Keratinocyte (primary cell): ENCODE measurements at regions not wholly inside any gene's neighbourhood (a gene's known extent, or its start where the extent isn't known, plus 50 kb on each side); places are given as distances from the start of the nearest gene placed in this dataset.

Experiments
- DNase-seq: peaks from one replicate; pipeline ENCODE4 v3.0.0-alpha.2; 2011; ENCODE audit warnings: low read depth, missing footprints, low spot score
- FAIRE-seq: peaks from 2 replicates; lab custom pipeline; 2011; peaks lifted over from hg19 to GRCh38; lab: Jason Lieb, UNC
- H2AFZ ChIP-seq: 2 replicates; pipeline ENCODE4 v1.6.0; 2012; ENCODE audit warnings: low read length, control low read depth, inconsistent platforms; ENCODE audit not compliant: control insufficient read depth
- H3K27ac ChIP-seq: 2 replicates; pipeline ENCODE4 v1.5.1; 2011; ENCODE audit warnings: low read length; ENCODE audit not compliant: control insufficient read depth, insufficient read depth
- H3K27me3 ChIP-seq: 3 replicates; pipeline ENCODE4 v1.6.0; 2011; ENCODE audit warnings: low read length; ENCODE audit not compliant: control insufficient read depth, insufficient read depth; ENCODE audit errors: extremely low read depth
- H3K36me3 ChIP-seq, 2 experiments: 2 replicates in 1 of 2; 3 replicates in 1 of 2; pipeline ENCODE4 v1.5.1; 2011; ENCODE audit warnings: low read length in 2 of 2, mild to moderate bottlenecking in 1 of 2; ENCODE audit not compliant: control insufficient read depth in 2 of 2, insufficient read depth in 2 of 2; ENCODE audit errors: extremely low read depth in 1 of 2
- H3K4me1 ChIP-seq: 3 replicates; pipeline ENCODE4 v1.5.1; 2011; ENCODE audit warnings: low read length; ENCODE audit not compliant: control insufficient read depth, insufficient read depth; ENCODE audit errors: extremely low read depth
- H3K4me2 ChIP-seq: 3 replicates; pipeline ENCODE4 v1.6.0; 2011; ENCODE audit warnings: low read depth, low read length; ENCODE audit not compliant: control insufficient read depth, insufficient read depth; ENCODE audit errors: extremely low read depth
- H3K4me3 ChIP-seq, 3 experiments: fragments of 200-600 bp in 1 of 3; sonication (generic) in 1 of 3; 2 replicates in 2 of 3; 3 replicates in 1 of 3; pipeline ENCODE4 v1.5.1; 2011 to 2016; ENCODE audit warnings: low read length in 3 of 3, mild to moderate bottlenecking in 3 of 3, control low read depth in 2 of 3, inconsistent platforms in 1 of 3, low read depth in 1 of 3, mixed read lengths in 1 of 3, mixed run types in 1 of 3, moderate library complexity in 1 of 3; ENCODE audit not compliant: control insufficient read depth in 2 of 3, insufficient read depth in 2 of 3; ENCODE audit errors: extremely low read depth in 1 of 3
- H3K79me2 ChIP-seq: 2 replicates; pipeline ENCODE4 v1.6.0; 2012; ENCODE audit warnings: low read length; ENCODE audit not compliant: control insufficient read depth, insufficient read depth
- H3K9ac ChIP-seq: 3 replicates; pipeline ENCODE4 v1.6.0; 2011; ENCODE audit warnings: low read length; ENCODE audit not compliant: control insufficient read depth, insufficient read depth; ENCODE audit errors: extremely low read depth
- H3K9me1 ChIP-seq: 3 replicates; pipeline ENCODE4 v1.6.0; 2011; ENCODE audit warnings: low read length; ENCODE audit not compliant: control insufficient read depth, insufficient read depth; ENCODE audit errors: extremely low read depth
- H3K9me3 ChIP-seq: 2 replicates; pipeline ENCODE4 v1.5.1; 2012; ENCODE audit warnings: low read depth, low read length; ENCODE audit not compliant: control insufficient read depth
- H4K20me1 ChIP-seq: 3 replicates; pipeline ENCODE4 v1.6.0; 2011; ENCODE audit warnings: low read length; ENCODE audit not compliant: control insufficient read depth, insufficient read depth; ENCODE audit errors: extremely low read depth
- CTCF ChIP-seq, 3 experiments: IDR thresholded peaks in 1 of 3; conservative IDR thresholded peaks in 1 of 3; optimal IDR thresholded peaks in 1 of 3; 2 replicates in 2 of 3; 3 replicates in 1 of 3; pipeline versions ENCODE3 to v1.5.1; 2011; ENCODE audit warnings: low read length in 3 of 3, mild to moderate bottlenecking in 3 of 3, moderate library complexity in 2 of 3, control low read depth in 1 of 3, inconsistent platforms in 1 of 3; ENCODE audit not compliant: insufficient read depth in 2 of 3; ENCODE audit errors: extremely low read depth in 1 of 3
- EZH2 ChIP-seq: IDR thresholded peaks from one replicate; pipeline ENCODE4 v1.6.1; 2012; ENCODE audit warnings: inconsistent platforms, mild to moderate bottlenecking, low read length, moderate library complexity
- dilution Hi-C: fragments of 300-500 bp; cut with MboI; formaldehyde crosslinking; loops from one replicate; pipeline ENCODE4 v1.7.0; 2020; ENCODE audit warnings: low sequenced_read_pairs; ENCODE audit not compliant: extremely low pct_ligation_motif_present

- H3K36me3 ChIP-seq, result no peaks in the 10 kb centered on the region
These were observed 61.8 kb downstream of the S1PR1 start for GRCh38 chr1:101298663-101299062.

GRCh38 chr1:101299141-101299540 is 62.3 kb downstream of the S1PR1 start:
- no peak overlapping the region for H2AFZ ChIP-seq
- H3K79me2 ChIP-seq, result no peaks in the 10 kb centered on the region
- H3K36me3 ChIP-seq, result no peaks in the 10 kb centered on the region
- H3K4me3 ChIP-seq, result no peak overlapping the region
- peaks cover 3% of the 10 kb centered on the region for H3K27me3 ChIP-seq
- dilution Hi-C loops, result no loop called here
- FAIRE-seq (no peak), DNase-seq (no peak)
- no peaks in the 10 kb centered on the region for H3K9me1 ChIP-seq
- no peak overlapping the region for H3K4me2 ChIP-seq
- H4K20me1 ChIP-seq, result no peaks in the 10 kb centered on the region
- no peak for TF ChIP-seq EZH2
- TF ChIP-seq CTCF (optimal IDR thresholded peaks at IDR 0.05 in 1 of 3, IDR thresholded peaks at IDR 0.05 in 1 of 3, conservative IDR thresholded peaks at IDR 0.05 in 1 of 3; ENCODE audit: extremely low read depth in 1 of 3, insufficient read depth in 2 of 3, low read length in 3 of 3), result no peak
- H3K9ac ChIP-seq, result no peak overlapping the region
- H3K27ac ChIP-seq, result no peak overlapping the region
- H3K9me3 ChIP-seq, result no peaks in the 10 kb centered on the region
- H3K4me1 ChIP-seq, result no peaks in the 10 kb centered on the region

More at GRCh38 chr1:101298663-101299062, 61.8 kb downstream of the S1PR1 start:
- H3K4me3 ChIP-seq, result no peak overlapping the region
- no peaks in the 10 kb centered on the region for H4K20me1 ChIP-seq
- no peaks in the 10 kb centered on the region for H3K79me2 ChIP-seq
- no peaks in the 10 kb centered on the region for H3K9me3 ChIP-seq
- FAIRE-seq (no peak), DNase-seq (no peak)
- H3K4me1 ChIP-seq, result no peaks in the 10 kb centered on the region
- no peaks in the 10 kb centered on the region for H3K27me3 ChIP-seq
- TF ChIP-seq EZH2 (no peak), CTCF (optimal IDR thresholded peaks at IDR 0.05 in 1 of 3, IDR thresholded peaks at IDR 0.05 in 1 of 3, conservative IDR thresholded peaks at IDR 0.05 in 1 of 3; ENCODE audit: extremely low read depth in 1 of 3, insufficient read depth in 2 of 3, low read length in 3 of 3) (no peak)
- no peak overlapping the region for H3K9ac ChIP-seq
- no peaks in the 10 kb centered on the region for H3K9me1 ChIP-seq
- no peak overlapping the region for H2AFZ ChIP-seq
- H3K27ac ChIP-seq, result no peak overlapping the region
- dilution Hi-C loops, result no loop called here
- H3K4me2 ChIP-seq, result no peak overlapping the region
